Prostate gland (tissue), 2 donors: ENCODE measurements at regions not wholly inside any gene's neighbourhood (a gene's known extent, or its start where the extent isn't known, plus 50 kb on each side); places are given as distances from the start of the nearest gene placed in this dataset.
"Not testable (repeated sequence)": the region's sequence is repeated elsewhere in the genome, so short reads cannot be mapped to it uniquely, and the experiment has no call there.

Experiments used
- DNase-seq: peaks from one replicate; pipeline ENCODE4 v3.0.0-alpha.2; 2019; ENCODE audit warnings: low spot score
- H3K27ac ChIP-seq, 2 donors: fragments of 200-600 bp; sonication (generic); 2 replicates each; pipeline ENCODE4 v1.5.1; 2017 to 2019
- H3K27me3 ChIP-seq: fragments of 200-600 bp; sonication (generic); replicated peaks from 2 replicates; pipeline ENCODE4 v1.5.1; 2019; ENCODE audit not compliant: insufficient read depth
- H3K36me3 ChIP-seq, 2 donors: fragments of 200-600 bp; sonication (generic); 1 replicate in 1 of 2; 2 replicates in 1 of 2; pipeline versions ENCODE4 v1.5.1 to v1.8.1; 2017 to 2019
- H3K4me1 ChIP-seq: fragments of 200-600 bp; sonication (generic); replicated peaks from 2 replicates; pipeline ENCODE4 v1.5.1; 2019
- H3K4me3 ChIP-seq, 2 donors: fragments of 200-600 bp; sonication (generic); 2 replicates each; pipeline ENCODE4 v1.5.1; 2017 to 2019
- H3K9me3 ChIP-seq: fragments of 200-600 bp; sonication (generic); 2 replicates; pipeline ENCODE4 v1.5.1; 2017
- POLR2A ChIP-seq: fragments of 450-650 bp; IDR thresholded peaks from one replicate; pipeline ENCODE4 v1.6.1; 2016; ENCODE audit warnings: antibody characterized with exemption, mild to moderate bottlenecking
- POLR2AphosphoS5 ChIP-seq: sonication (generic); formaldehyde crosslinking; IDR thresholded peaks from one replicate; pipeline ENCODE4 v1.6.1; 2017; ENCODE audit warnings: antibody characterized with exemption
- WGBS: methylation state at CpG from one replicate; pipeline ENCODE4 v1.1.5; 2018; 5-methylcytosine and 5-hydroxymethylcytosine counted together
- intact Hi-C: fragments of 100-400 bp; cut with DNase I; formaldehyde crosslinking; loops from one replicate; pipeline ENCODE4 v1.14.2; 2022
- TF ChIP-seq, protein P1 (sequence below), 4 experiments: fragments of 200-600 bp in 2 of 4; fragments of 450-650 bp in 2 of 4; sonication (generic) in 2 of 4; IDR thresholded peaks; 1 replicate in 3 of 4; 2 replicates in 1 of 4; pipeline ENCODE4 v1.5.1; 2016 to 2019; ENCODE audit warnings: antibody characterized with exemption in 4 of 4, mild to moderate bottlenecking in 2 of 4, moderate library complexity in 2 of 4

DNA sequence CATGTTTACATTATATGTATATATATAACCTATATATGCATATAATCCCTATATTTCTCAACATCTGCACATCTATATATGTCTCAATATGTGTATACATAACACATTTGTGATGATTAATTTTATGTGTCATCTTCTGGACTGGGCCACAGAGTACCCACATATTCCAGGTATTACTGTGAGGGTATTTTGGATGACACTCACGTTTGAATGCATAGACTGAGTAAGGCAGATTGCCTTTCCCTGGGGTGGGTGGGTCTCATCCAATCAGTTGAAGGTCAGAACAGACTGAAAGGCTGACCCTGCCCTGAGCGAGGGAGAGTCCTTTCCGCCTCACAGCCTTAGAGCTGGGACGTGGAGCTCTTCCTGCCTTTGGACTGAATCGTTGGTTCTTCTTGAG, 295.2 kb upstream of the PFKP start:
- Histone ChIP-seq H3K27me3 (no peaks in the 10 kb centered on the region), H3K36me3 (no peaks in the 10 kb centered on the region), H3K4me3 (no peak overlapping the region), H3K4me1 (no peaks in the 10 kb centered on the region), H3K27ac (no peak overlapping the region), H3K9me3 (no peaks in the 10 kb centered on the region)
- TF ChIP-seq, protein P1, sequence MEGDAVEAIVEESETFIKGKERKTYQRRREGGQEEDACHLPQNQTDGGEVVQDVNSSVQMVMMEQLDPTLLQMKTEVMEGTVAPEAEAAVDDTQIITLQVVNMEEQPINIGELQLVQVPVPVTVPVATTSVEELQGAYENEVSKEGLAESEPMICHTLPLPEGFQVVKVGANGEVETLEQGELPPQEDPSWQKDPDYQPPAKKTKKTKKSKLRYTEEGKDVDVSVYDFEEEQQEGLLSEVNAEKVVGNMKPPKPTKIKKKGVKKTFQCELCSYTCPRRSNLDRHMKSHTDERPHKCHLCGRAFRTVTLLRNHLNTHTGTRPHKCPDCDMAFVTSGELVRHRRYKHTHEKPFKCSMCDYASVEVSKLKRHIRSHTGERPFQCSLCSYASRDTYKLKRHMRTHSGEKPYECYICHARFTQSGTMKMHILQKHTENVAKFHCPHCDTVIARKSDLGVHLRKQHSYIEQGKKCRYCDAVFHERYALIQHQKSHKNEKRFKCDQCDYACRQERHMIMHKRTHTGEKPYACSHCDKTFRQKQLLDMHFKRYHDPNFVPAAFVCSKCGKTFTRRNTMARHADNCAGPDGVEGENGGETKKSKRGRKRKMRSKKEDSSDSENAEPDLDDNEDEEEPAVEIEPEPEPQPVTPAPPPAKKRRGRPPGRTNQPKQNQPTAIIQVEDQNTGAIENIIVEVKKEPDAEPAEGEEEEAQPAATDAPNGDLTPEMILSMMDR (IDR thresholded peaks at IDR 0.05): no peak
- TF ChIP-seq POLR2A: no peak
- no peak for TF ChIP-seq POLR2AphosphoS5
- DNase-seq: no peak
- intact Hi-C loops: no loop called here
- 83% methylated on average over 5 of the region's 5 CpGs for WGBS

DNA sequence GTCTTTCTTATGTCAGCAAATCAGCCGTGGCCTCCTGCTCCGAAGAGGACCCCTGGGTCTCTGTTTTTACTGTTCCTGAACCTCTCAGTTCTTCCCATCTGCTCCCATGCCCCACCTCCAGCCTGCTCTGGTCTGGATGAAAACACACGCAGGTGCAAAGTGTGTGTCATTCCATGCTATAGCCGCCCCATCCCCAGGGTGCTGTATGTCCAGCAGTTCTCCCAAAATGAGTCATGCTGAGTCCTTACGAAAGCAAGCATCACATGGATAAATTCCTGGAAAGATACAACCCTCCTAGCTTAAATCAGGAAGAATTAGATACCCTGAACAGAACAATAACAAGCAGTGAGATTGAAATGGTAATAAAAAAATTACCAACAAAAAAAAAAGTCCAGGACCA, 300.1 kb upstream of the PFKP start:
- H3K4me3 ChIP-seq, H3K36me3 ChIP-seq, DNase-seq, intact Hi-C loops, H3K27me3 ChIP-seq, H3K4me1 ChIP-seq, H3K27ac ChIP-seq, H3K9me3 ChIP-seq: not testable (repeated sequence)
- WGBS: 87% methylated on average over 5 of the region's 5 CpGs

DNA sequence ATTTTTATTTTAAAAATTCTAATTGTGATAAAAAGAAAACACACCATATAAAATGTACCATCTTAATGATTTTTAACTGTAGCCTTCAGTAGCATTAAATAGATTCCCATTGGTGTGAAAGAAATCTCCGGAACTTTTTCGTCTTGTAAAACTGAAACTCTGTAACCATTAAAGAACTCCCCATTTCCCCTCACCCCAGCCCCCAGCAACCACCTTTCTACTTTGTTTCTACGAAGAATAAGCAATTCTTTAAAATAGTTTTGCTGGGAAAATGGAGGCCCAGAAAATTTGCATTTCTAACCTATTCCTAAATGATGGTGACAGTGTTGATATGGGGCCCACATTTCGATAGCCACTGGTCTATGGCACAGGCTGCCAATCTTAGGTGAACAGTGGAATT, 305.4 kb upstream of the PFKP start:
- Histone ChIP-seq H3K4me3 (no peak overlapping the region), H3K36me3 (no peaks in the 10 kb centered on the region), H3K27ac (no peak overlapping the region), H3K27me3 (no peaks in the 10 kb centered on the region), H3K9me3 (no peaks in the 10 kb centered on the region), H3K4me1 (no peaks in the 10 kb centered on the region)
- TF ChIP-seq POLR2A (no peak), POLR2AphosphoS5 (no peak)
- TF ChIP-seq, protein P1 (IDR thresholded peaks at IDR 0.05): no peak
- WGBS: 93% methylated on average over 4 of the region's 4 CpGs
- DNase-seq: no peak
- intact Hi-C loops: no loop called here

DNA sequence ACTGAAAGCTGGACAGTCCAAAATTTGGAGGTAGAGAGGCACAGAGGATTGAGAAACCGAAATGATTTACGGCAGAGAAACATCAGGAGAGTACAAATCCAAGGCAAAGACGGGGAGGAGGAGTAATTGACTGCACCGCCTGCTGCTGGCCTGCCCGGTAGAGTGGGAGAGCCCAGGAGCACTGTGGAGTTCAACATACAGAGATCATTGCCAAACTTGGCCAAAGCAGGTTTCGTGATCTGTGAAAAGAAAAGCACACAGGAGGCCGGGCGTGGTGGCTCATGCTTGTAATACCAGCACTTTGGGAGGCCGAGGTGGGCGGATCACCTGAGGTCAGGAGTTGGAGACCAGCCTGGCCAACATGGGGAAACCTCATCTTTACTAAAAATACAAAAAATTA, 306.0 kb upstream of the PFKP start:
- H3K9me3 ChIP-seq: no peaks in the 10 kb centered on the region
- TF ChIP-seq, protein P1 (IDR thresholded peaks at IDR 0.05): no peak
- no peak for TF ChIP-seq POLR2AphosphoS5
- no peak for TF ChIP-seq POLR2A
- no peak overlapping the region for H3K4me3 ChIP-seq
- H3K27ac ChIP-seq: no peak overlapping the region
- DNase-seq: no peak
- H3K36me3 ChIP-seq: no peaks in the 10 kb centered on the region
- H3K27me3 ChIP-seq: no peaks in the 10 kb centered on the region
- intact Hi-C loops: no loop called here
- 88% methylated on average over 10 of the region's 10 CpGs for WGBS
- no peaks in the 10 kb centered on the region for H3K4me1 ChIP-seq

DNA sequence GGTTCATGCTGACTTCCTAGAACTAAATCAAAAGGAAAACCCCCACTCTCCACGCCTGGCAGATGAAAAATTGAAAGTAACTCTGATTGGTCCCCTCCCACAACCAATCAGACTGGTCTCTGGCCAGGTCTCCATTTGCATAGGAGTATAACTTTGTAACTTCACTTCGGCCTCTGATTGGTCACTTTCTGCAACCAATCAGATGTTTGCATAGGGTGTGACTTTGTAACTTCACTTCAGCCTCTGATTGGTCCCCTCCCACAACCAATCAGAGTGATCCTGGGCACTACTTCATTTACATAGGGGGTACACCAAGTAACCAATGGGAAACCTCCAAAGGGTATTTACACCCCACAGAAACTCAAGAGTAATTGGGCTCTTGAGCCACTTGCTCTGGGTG, 306.6 kb upstream of the PFKP start:
- Histone ChIP-seq H3K4me1 (no peaks in the 10 kb centered on the region), H3K9me3 (no peaks in the 10 kb centered on the region), H3K27me3 (no peaks in the 10 kb centered on the region), H3K27ac (no peak overlapping the region), H3K36me3 (no peaks in the 10 kb centered on the region), H3K4me3 (no peak overlapping the region)
- TF ChIP-seq POLR2A (no peak), POLR2AphosphoS5 (no peak)
- TF ChIP-seq, protein P1 (IDR thresholded peaks at IDR 0.05): no peak
- intact Hi-C loops: no loop called here
- no peak for DNase-seq
- WGBS: 91% methylated on average over 2 of the region's 2 CpGs

DNA sequence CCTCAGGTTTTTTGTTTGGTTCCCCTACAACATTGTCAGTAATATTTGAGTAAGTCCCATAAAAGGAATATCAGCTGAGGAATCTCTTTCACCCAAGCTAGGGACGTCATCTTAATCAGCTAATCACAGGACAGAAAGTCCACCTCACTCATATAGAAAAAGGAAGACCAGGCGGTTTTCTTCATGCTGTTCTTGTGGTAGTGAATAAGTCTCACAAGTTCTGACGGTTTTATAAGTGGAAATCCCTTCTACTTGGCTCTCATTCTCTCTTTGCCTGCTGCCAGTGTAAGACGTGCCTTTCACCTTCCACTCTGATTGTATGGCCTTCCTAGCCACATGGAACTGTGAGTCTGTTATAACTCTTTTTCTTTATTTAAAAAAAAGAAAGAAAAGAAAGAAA, 308.1 kb upstream of the PFKP start:
- no peak for TF ChIP-seq POLR2AphosphoS5
- TF ChIP-seq, protein P1 (IDR thresholded peaks at IDR 0.05): no peak
- TF ChIP-seq POLR2A: no peak
- 6% methylated on average over 4 of the region's 4 CpGs for WGBS
- no peak overlapping the region for H3K27ac ChIP-seq
- no peaks in the 10 kb centered on the region for H3K9me3 ChIP-seq
- intact Hi-C loops: no loop called here
- H3K4me1 ChIP-seq: no peaks in the 10 kb centered on the region
- H3K4me3 ChIP-seq: no peak overlapping the region
- no peaks in the 10 kb centered on the region for H3K27me3 ChIP-seq
- H3K36me3 ChIP-seq: no peaks in the 10 kb centered on the region
- no peak for DNase-seq
